GM12864 (cell line): ENCODE measurements at regions not wholly inside any gene's neighbourhood (a gene's known extent, or its start where the extent isn't known, plus 50 kb on each side); places are given as distances from the start of the nearest gene placed in this dataset.
"Not testable (repeated sequence)": the region's sequence is repeated elsewhere in the genome, so short reads cannot be mapped to it uniquely, and the experiment has no call there.

Source experiments
- DNase-seq: peaks from one replicate; pipeline ENCODE4 v3.0.0-alpha.2; 2011; ENCODE audit warnings: low read depth
- H3K4me3 ChIP-seq: 2 replicates; pipeline ENCODE4 v1.5.1; 2011; ENCODE audit warnings: mild to moderate bottlenecking, low read depth, low read length, control low read depth
- TF ChIP-seq, protein P1 (sequence below): IDR thresholded peaks from 2 replicates; pipeline ENCODE4 v1.5.1; 2011; ENCODE audit warnings: low read depth, mild to moderate bottlenecking, moderate library complexity, low read length, control low read depth, inconsistent platforms; ENCODE audit errors: missing control alignments

DNA sequence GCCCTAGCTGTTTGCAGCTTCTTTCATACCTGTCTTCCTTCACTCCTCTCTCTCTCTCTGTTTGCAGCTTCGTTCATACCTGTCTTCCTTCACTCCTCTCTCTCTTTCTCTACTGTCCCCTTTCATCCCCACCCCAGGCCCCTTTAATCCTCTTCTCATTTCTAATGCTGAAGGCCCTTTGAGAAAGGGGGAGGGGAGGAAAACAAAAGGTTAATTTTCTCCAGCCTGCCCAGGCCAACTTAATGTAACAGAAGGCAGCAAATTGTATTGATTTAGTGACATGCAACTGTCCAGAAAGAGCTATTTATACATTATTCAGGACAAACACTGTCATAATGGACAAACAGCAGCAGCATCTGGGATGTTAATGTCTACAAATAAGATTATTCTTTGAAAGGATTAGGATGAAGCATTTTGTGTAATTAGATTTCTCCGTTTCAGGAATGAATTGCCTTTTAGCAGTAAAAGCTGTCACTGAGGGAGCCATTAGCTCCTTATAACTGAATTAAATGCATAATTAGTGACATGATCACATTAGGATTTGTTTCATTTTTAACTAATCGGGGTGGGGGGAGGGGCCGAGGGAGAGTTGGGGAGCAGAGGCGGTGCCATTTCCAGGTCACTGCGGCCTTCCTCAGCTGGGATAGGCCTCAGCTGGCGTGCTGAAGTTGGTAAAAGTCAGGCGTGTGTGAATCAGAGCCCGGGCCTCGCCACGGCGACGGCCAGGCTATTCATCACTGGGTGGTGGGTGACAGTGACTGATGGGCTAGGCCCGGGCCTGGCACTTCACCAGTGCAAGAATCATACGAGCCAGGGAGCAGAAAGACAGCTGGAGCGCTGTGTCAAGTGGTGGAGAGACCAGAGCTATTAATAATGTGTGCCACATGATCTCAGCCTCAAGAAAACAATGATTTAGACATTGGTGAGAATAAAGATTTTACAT, 174.5 kb downstream of the NKX6-1 start:
- H3K4me3 ChIP-seq: no peak overlapping the region

DNA sequence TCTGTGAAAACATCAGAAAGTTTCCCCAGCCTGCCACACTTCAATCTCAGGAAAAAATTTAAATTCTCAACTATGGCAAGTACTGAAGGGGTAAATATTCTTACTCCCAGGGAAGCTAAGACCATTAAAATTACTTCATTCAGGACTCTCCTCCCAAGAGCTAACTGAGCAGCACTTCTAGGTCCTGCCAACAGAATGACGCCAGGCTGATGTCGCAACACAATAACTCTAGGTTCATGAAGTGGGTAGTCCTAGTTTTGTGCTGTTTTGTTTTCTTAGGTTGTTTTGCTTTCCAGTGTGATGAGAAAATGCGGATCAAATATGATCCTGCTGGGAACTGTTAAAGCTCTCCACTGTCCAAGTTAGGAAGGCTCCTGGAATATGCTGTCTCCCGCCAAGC, 180.0 kb downstream of the NKX6-1 start:
- no peak overlapping the region for H3K4me3 ChIP-seq
- no peak for DNase-seq
- TF ChIP-seq, protein P1, sequence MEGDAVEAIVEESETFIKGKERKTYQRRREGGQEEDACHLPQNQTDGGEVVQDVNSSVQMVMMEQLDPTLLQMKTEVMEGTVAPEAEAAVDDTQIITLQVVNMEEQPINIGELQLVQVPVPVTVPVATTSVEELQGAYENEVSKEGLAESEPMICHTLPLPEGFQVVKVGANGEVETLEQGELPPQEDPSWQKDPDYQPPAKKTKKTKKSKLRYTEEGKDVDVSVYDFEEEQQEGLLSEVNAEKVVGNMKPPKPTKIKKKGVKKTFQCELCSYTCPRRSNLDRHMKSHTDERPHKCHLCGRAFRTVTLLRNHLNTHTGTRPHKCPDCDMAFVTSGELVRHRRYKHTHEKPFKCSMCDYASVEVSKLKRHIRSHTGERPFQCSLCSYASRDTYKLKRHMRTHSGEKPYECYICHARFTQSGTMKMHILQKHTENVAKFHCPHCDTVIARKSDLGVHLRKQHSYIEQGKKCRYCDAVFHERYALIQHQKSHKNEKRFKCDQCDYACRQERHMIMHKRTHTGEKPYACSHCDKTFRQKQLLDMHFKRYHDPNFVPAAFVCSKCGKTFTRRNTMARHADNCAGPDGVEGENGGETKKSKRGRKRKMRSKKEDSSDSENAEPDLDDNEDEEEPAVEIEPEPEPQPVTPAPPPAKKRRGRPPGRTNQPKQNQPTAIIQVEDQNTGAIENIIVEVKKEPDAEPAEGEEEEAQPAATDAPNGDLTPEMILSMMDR: no peak

More for the DNA sequence above, 174.5 kb downstream of the NKX6-1 start:
- no peak for DNase-seq
- TF ChIP-seq, protein P1: no peak

DNA sequence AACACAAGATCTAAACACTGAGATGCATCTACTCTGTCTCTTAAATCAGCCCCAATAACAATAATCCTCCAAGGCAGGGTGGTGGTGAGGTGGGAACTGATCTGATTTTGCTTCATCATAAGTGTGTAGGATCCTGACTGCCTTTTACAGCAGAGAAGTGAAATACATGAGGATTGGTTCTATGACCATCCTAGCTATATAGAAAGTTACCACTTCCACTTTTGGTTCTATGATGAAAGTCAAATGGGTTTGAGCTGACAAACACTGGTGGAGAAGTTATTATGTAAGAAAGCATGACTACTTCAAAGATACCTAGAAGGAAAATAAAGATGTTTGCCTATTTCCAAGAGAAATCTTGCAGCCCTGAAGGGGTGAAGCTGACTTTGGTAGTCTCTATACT, 181.6 kb downstream of the NKX6-1 start:
- TF ChIP-seq, protein P1: no peak
- no peak overlapping the region for H3K4me3 ChIP-seq
- DNase-seq: no peak

DNA sequence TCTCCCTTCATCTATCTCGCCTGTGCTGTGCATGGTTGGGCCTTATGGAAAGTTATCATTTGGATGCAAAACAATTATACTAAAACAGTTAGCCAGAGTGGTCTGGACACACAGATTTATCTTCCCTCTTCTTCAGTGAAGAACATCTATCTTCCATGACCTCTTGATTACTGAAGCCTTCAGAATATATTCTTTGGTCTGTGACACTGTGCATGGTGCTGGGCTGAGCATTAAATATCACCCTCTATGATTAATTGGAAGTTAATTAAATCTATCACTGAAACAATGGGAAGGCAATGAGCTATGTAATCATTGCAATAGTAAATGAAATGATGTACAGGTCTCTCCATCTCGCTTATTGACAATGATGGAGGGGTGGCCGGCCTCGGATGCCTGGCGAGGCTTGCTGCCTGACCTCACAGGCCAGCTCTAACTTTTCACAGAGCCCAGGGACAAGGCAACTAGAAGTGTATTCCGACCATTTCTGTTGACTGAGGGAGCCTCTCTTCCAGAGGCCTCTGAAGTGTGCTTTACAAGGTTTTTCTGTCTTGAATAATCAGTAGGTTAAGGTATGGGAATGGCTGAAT, 186.6 kb downstream of the NKX6-1 start:
- H3K4me3 ChIP-seq: no peak overlapping the region
- no peak for DNase-seq
- TF ChIP-seq, protein P1: no peak

DNA sequence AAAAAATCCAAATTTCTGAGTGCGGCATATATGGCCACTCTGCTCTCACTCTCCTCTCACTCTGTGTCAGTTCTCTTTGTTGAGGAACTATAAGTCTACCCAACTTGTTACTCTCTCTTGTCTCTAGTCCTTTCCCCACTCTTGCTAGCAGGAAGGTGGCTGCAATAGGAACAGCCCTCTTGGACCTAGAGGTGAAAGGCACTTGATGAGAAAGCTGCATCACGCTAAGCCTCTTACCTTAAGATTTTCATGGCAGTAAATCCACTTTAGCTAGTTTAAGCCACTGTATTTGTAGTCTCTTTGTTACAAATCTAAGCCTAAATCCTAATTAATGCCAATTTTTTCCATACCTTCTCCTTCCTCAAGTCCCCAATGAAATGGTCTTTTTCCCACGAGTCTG, 189.9 kb downstream of the NKX6-1 start:
- TF ChIP-seq, protein P1: no peak
- no peak overlapping the region for H3K4me3 ChIP-seq
- DNase-seq: no peak

DNA sequence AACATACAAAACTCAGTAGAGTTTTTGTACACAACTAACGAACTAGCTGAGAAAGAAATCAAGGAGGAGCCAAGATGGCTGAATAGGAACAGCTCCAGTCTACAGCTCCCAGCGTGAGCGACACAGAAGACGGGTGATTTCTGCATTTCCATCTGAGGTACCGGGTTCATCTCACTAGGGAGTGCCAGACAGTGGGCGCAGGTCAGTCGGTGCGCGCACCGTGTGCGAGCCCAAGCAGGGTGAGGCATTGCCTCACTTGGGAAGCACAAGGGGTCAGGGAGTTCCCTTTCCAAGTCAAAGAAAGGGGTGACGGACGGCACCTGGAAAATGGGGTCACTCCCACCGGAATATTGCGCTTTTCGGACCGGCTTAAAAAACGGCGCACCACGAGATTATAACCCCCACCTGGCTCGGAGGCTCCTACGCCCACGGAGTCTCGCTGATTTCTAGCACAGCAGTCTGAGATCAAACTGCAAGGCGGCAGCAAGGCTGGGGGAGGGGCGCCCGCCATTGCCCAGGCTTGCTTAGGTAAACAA, 200.3 kb downstream of the NKX6-1 start:
- not testable (repeated sequence) for DNase-seq, H3K4me3 ChIP-seq

DNA sequence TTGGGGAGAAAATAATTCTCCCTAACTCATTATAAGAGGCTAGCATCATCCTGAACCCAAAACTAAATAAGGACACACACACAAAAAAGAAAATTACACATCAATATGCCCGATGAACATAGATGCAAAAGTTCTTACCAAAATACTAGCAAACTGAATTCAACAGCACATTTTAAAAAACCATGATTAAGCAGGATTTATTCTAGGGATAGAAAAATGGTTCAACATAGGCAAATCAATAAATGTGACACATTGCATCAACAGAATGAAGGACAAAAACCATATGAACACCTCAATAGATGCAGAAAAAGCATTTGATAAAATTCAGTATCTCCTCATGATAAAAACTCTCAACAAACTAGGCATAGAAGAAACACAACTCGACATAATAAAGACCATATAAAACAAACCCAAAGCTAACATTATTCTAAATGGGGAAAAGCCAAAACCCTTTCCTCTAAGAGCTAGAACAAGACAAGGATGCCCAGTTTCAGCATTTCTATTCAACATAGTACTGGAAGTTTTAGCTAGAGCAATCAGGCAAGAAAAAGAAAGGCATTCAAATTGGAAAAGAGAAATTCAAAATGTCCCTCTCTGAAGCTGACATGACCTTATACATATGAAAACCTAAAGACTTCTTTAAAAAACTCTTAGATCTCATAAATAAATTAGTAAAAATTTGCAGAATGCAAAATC, 200.9 kb downstream of the NKX6-1 start:
- TF ChIP-seq, protein P1: no peak
- no peak for DNase-seq
- H3K4me3 ChIP-seq: no peak overlapping the region
